ENCODE measurements at regions not wholly inside any gene's neighbourhood (a gene's known extent, or its start where the extent isn't known, plus 50 kb on each side); places are given as distances from the start of the nearest gene placed in this dataset.

GRCh38 chr9:80489329-80489728 is 917.6 kb downstream of the TLE4 start:
- in situ Hi-C loops (cut with MboI) (no loop called here), intact Hi-C loops (cut with micrococcal nuclease; ENCODE audit: unreplicated experiment) (no loop called here)
- Histone ChIP-seq H3K4me3 (no peak overlapping the region), H4K20me1 (ENCODE audit: control insufficient read depth, insufficient read depth) (no peaks in the 10 kb centered on the region), H3K9me3 (replicated peaks; ENCODE audit: control insufficient read depth, insufficient read depth, low read length) (no peaks in the 10 kb centered on the region), H3K36me3 (ENCODE audit: control insufficient read depth in 2 of 2, insufficient read depth in 2 of 2, low read length in 1 of 2) (no peaks in the 10 kb centered on the region), H3K27me3 (replicated peaks in 1 of 2; ENCODE audit: control insufficient read depth in 2 of 2, insufficient read depth in 2 of 2, low read length in 1 of 2) (no peaks in the 10 kb centered on the region), H3K4me2 (ENCODE audit: control insufficient read depth, insufficient read depth) (no peak overlapping the region), H3K4me1 (ENCODE audit: control insufficient read depth, insufficient read depth, low read length) (no peaks in the 10 kb centered on the region), H3K27ac (ENCODE audit: control insufficient read depth, insufficient read depth) (no peak overlapping the region), H2AFZ (ENCODE audit: control insufficient read depth, low read depth, low read length) (no peak overlapping the region), H3K79me2 (ENCODE audit: control insufficient read depth, insufficient read depth, low read length) (no peaks in the 10 kb centered on the region), H3K9ac (ENCODE audit: control insufficient read depth, insufficient read depth, low read length) (no peak overlapping the region)
- DNase-seq (ENCODE audit: low read depth, low spot score) (no peak), ATAC-seq (no peak), FAIRE-seq (no peak)
- ChIA-PET POLR2A (no interaction called here), RAD21 (ENCODE audit: unreplicated experiment) (no interaction called here), CTCF (no interaction called here), SMC1A (ENCODE audit: uncharacterized antibody, unreplicated experiment) (interaction anchor here (0.6 to 1.8 kb wide), 3 partner anchors 9 to 15 kb away, joined by 3 to 4 read pairs (median 3); no protein-coding TSS in a partner anchor)
- WGBS (ENCODE audit: insufficient coverage, insufficient replicate concordance, low lambda C conversion rate, missing lambda C conversion rate) = 55% methylated on average over 4 of the region's 4 CpGs
- TF ChIP-seq SMARCA5 (IDR thresholded peaks at IDR 0.05) (no peak), POU2F2 (IDR thresholded peaks at IDR 0.05; ENCODE audit: borderline replicate concordance, low read depth, low read length) (no peak), RCOR1 (conservative IDR thresholded peaks at IDR 0.05; ENCODE audit: low read depth, low read length) (no peak), FOS (IDR thresholded peaks at IDR 0.05; ENCODE audit: borderline replicate concordance, extremely low read depth, insufficient read length) (no peak), SREBF2 (IDR thresholded peaks at IDR 0.05; ENCODE audit: low read length) (no peak), SPI1 (IDR thresholded peaks at IDR 0.05; ENCODE audit: borderline replicate concordance, insufficient read depth, low read depth, low read length) (no peak), ZZZ3 (IDR thresholded peaks at IDR 0.05; ENCODE audit: control insufficient read depth, insufficient read length, low read depth) (no peak), BCLAF1 (IDR thresholded peaks at IDR 0.05) (no peak), RELA (IDR thresholded peaks at IDR 0.05; ENCODE audit: borderline replicate concordance, partially characterized antibody) (no peak), MEF2A (IDR thresholded peaks at IDR 0.05; ENCODE audit: insufficient read depth, low read depth, low read length) (no peak), CEBPZ (IDR thresholded peaks at IDR 0.05; ENCODE audit: low read depth, low read length) (no peak), ZNF207 (IDR thresholded peaks at IDR 0.05; ENCODE audit: borderline replicate concordance) (no peak), NR2F1 (conservative IDR thresholded peaks at IDR 0.05) (no peak), SMAD1 (IDR thresholded peaks at IDR 0.05; ENCODE audit: low read depth, partially characterized antibody) (no peak), NR2C2 (IDR thresholded peaks at IDR 0.05; ENCODE audit: borderline replicate concordance, control insufficient read depth, insufficient read length, low read depth) (no peak)
- TF ChIP-seq, protein P1, sequence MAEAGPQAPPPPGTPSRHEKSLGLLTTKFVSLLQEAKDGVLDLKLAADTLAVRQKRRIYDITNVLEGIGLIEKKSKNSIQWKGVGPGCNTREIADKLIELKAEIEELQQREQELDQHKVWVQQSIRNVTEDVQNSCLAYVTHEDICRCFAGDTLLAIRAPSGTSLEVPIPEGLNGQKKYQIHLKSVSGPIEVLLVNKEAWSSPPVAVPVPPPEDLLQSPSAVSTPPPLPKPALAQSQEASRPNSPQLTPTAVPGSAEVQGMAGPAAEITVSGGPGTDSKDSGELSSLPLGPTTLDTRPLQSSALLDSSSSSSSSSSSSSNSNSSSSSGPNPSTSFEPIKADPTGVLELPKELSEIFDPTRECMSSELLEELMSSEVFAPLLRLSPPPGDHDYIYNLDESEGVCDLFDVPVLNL (IDR thresholded peaks at IDR 0.05; ENCODE audit: low read depth, low read length) = no peak
- BruUV-seq (replicated peaks) = no TSS peak

Data from GM12878 (cell line).